Ascending aorta (tissue), 2 donors: ENCODE measurements at regions not wholly inside any gene's neighbourhood (a gene's known extent, or its start where the extent isn't known, plus 50 kb on each side); places are given as distances from the start of the nearest gene placed in this dataset.

Experiments
- DNase-seq, 2 donors: peaks; one replicate each; pipeline ENCODE4 v3.0.0-alpha.2; 2019; ENCODE audit warnings: low spot score in 2 of 2
- H3K27ac ChIP-seq, 2 donors: fragments of 200-600 bp; sonication (generic); one replicate each; pipeline ENCODE4 v1.5.1; 2016 to 2017; ENCODE audit warnings: mild to moderate bottlenecking in 1 of 2
- H3K27me3 ChIP-seq: fragments of 200-600 bp; sonication (generic); one replicate; pipeline ENCODE4 v1.5.1; 2017
- H3K36me3 ChIP-seq, 2 donors: fragments of 200-600 bp; sonication (generic); one replicate each; pipeline ENCODE4 v1.5.1; 2016
- H3K4me1 ChIP-seq, 2 donors: fragments of 200-600 bp; sonication (generic); one replicate each; pipeline ENCODE4 v1.5.1; 2016 to 2017; ENCODE audit warnings: mild to moderate bottlenecking in 1 of 2
- H3K4me3 ChIP-seq, 2 donors: fragments of 200-600 bp; sonication (generic); one replicate each; pipeline ENCODE4 v1.5.1; 2016 to 2017; ENCODE audit warnings: mild to moderate bottlenecking in 1 of 2
- H3K9me3 ChIP-seq, 2 donors: fragments of 200-600 bp; sonication (generic); one replicate each; pipeline ENCODE4 v1.5.1; 2016
- intact Hi-C: fragments of 100-400 bp; cut with DNase I; formaldehyde crosslinking; loops from one replicate; pipeline ENCODE4 v1.15.1; 2023
- TF ChIP-seq, protein P1 (sequence below), 3 experiments: fragments of 200-600 bp in 2 of 3; fragments of 450-650 bp in 1 of 3; sonication (generic) in 2 of 3; IDR thresholded peaks; one replicate each; pipeline ENCODE4 v1.5.1; 2016 to 2019; ENCODE audit warnings: antibody characterized with exemption in 3 of 3, mild to moderate bottlenecking in 1 of 3, moderate library complexity in 1 of 3

DNA sequence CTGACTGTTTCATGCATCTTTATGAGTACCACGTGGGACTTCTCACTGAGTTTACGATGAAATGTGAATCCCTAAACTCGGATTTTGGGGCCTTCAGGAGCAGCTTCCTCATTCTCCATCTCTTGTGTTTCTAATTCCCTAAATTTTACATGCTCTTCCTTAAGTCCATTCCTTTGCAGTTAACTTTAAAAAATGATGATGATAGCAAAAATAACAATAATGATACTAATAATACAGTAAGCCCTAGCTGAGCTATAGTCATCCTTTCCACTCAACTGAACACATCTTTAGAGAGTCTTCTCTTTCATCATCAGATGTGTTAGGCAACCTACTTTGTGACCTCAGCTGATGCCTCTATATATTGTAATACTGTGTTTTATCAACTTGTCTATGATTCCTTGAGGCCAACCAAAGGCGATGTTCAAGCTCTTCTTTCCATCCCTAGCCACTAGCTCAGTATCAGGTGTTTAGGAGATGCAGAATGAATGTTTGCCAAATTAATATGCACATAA, 1196.4 kb downstream of the VRK1 start:
- H3K4me1 ChIP-seq = no peaks in the 10 kb centered on the region

DNA sequence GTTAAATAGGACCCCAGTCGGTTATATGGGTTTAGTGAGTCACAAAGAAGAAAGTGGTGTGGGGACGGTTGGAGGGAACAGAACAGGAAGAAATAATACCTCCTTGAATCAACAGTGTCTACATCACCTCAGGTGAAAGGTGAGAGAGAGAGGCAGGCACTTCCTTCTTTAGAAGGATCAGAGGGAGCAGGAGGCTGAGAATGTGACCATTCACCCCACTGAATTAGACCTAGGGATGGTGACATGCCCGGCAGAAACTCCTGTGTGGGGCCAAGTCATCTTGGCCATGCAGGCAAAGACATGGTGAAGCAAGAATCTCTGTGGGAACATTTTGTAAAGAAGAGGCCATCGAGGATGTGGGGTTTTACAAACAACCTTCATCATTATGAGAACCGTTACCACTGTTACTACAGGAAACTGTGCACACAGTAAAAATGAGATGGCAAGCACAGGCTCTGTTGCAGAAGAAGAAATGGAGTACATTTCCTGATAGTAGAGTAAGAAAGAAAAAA, 1196.9 kb downstream of the VRK1 start:
- DNase-seq = no peak
- Histone ChIP-seq H3K9me3 (no peaks in the 10 kb centered on the region), H3K27ac (no peak overlapping the region), H3K27me3 (no peaks in the 10 kb centered on the region), H3K4me1 (no peaks in the 10 kb centered on the region), H3K36me3 (no peaks in the 10 kb centered on the region), H3K4me3 (no peak overlapping the region)
- intact Hi-C loops = no loop called here
- TF ChIP-seq, protein P1, sequence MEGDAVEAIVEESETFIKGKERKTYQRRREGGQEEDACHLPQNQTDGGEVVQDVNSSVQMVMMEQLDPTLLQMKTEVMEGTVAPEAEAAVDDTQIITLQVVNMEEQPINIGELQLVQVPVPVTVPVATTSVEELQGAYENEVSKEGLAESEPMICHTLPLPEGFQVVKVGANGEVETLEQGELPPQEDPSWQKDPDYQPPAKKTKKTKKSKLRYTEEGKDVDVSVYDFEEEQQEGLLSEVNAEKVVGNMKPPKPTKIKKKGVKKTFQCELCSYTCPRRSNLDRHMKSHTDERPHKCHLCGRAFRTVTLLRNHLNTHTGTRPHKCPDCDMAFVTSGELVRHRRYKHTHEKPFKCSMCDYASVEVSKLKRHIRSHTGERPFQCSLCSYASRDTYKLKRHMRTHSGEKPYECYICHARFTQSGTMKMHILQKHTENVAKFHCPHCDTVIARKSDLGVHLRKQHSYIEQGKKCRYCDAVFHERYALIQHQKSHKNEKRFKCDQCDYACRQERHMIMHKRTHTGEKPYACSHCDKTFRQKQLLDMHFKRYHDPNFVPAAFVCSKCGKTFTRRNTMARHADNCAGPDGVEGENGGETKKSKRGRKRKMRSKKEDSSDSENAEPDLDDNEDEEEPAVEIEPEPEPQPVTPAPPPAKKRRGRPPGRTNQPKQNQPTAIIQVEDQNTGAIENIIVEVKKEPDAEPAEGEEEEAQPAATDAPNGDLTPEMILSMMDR (IDR thresholded peaks at IDR 0.05) = no peak

More for the DNA sequence above, 1196.4 kb downstream of the VRK1 start:
- intact Hi-C loops = no loop called here
- no peak for DNase-seq
- no peaks in the 10 kb centered on the region for H3K27me3 ChIP-seq
- no peak overlapping the region for H3K27ac ChIP-seq
- no peaks in the 10 kb centered on the region for H3K9me3 ChIP-seq
- H3K36me3 ChIP-seq = no peaks in the 10 kb centered on the region
- TF ChIP-seq, protein P1 (IDR thresholded peaks at IDR 0.05) = no peak
- no peak overlapping the region for H3K4me3 ChIP-seq

DNA sequence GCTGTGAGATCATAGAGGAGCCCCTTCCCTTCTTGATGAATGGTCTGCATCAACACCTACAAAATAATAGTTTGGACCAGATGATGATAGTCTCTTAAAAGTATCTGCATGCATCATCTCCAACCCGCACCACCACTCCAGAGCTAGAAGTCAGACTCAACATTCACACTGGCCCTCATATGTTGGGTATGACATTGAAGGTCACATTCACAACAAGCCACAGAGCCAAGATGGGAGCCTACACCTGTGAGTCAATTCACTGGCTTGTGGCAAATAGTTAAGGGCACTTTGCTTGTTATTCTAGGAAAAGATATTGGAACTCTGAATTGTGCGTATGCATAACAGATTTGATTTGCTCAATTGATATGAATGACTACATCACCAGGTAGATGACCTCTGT, 1197.9 kb downstream of the VRK1 start:
- Histone ChIP-seq H3K27ac (no peak overlapping the region), H3K4me3 (no peak overlapping the region), H3K9me3 (no peaks in the 10 kb centered on the region), H3K4me1 (no peaks in the 10 kb centered on the region), H3K36me3 (no peaks in the 10 kb centered on the region), H3K27me3 (no peaks in the 10 kb centered on the region)
- DNase-seq = no peak
- TF ChIP-seq, protein P1 (IDR thresholded peaks at IDR 0.05) = no peak
- intact Hi-C loops = no loop called here

DNA sequence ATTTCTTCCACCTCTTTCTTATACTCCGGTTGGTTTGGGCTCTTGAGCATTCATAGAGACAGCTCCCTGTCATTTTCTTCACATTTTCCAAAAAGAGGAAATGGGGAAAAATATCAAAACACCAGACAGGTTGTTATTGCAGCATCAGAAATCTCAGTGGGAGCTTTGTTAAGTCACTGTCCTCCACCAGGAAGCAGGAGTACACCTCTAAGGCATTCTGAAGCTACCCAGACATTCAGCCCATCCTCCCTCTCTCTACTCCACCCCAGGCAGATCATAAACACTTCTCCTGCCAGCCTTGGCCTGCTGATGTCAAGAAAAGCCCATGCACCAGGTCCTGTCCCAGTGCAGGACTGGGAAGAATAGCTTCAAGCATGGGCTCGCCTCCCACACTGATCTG, 1198.3 kb downstream of the VRK1 start:
- intact Hi-C loops = no loop called here
- Histone ChIP-seq H3K4me1 (no peaks in the 10 kb centered on the region), H3K27me3 (no peaks in the 10 kb centered on the region), H3K4me3 (no peak overlapping the region), H3K36me3 (no peaks in the 10 kb centered on the region), H3K9me3 (no peaks in the 10 kb centered on the region), H3K27ac (no peak overlapping the region)
- TF ChIP-seq, protein P1 (IDR thresholded peaks at IDR 0.05) = no peak
- DNase-seq = no peak

DNA sequence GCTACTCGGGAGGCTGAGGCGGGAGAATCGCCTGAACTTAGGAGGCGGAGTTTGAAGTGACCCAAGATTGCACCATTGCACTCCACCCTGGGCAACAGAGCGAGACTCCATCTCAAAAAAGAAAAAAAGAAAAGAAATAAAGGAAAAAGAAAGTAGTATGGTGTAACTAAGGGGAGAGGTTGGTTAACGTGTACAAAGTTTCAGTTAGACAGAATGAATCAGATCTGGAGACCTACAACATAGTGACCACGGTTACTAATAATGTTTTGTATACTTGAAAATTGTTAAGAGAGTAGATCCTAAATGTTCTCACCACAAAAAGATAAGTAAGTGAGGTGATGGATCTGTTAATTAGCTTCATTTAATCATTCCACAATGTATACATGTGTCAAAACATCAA, 1208.8 kb downstream of the VRK1 start:
- Histone ChIP-seq H3K27ac (no peak overlapping the region), H3K9me3 (no peaks in the 10 kb centered on the region), H3K27me3 (no peaks in the 10 kb centered on the region), H3K4me3 (no peak overlapping the region), H3K4me1 (no peaks in the 10 kb centered on the region), H3K36me3 (no peaks in the 10 kb centered on the region)
- TF ChIP-seq, protein P1 (IDR thresholded peaks at IDR 0.05) = no peak
- intact Hi-C loops = no loop called here
- no peak for DNase-seq
